ENCODE measurements at regions not wholly inside any gene's neighbourhood (a gene's known extent, or its start where the extent isn't known, plus 50 kb on each side); places are given as distances from the start of the nearest gene placed in this dataset.
"Not testable (repeated sequence)": the region's sequence is repeated elsewhere in the genome, so short reads cannot be mapped to it uniquely, and the experiment has no call there.

DNA sequence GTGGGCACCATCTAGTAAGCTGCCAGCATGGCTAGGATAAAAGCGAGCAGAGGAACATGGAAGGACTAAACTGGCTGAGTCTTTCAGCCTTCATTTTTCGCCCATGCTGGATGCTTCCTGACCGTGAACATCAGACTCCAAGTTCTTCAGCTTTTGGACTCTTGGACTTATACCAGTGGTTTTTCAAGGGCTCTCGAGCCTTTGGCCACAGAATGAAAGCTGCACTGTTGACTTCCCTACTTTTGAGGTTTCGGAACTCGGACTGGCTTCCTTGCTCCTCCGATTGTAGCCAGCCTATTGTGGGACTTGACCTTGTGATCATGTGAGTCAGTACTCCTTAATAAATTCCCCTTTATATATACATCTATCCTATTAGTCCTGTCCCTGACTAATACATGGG lies 785.1 kb upstream of the SLITRK6 start:
- DNase-seq, result no peak

DNA sequence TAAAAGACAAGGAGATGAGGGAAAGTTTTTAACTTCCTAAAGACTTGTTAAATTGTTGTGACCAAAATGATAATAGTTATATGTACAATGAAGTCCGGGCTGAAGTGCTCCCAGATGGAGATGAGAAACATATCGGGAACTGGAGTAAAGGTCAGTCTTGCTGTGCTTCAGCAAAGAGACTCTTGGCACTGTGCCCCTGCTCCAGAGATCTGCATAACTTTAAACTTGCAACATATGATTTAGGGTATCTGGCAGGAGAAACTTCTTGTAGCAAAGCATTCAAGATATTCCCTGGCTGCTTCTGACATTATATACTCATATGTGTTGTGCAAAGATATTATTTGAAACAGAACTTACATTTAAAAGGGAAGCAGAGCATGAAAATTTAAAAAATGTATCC lies 786.6 kb upstream of the SLITRK6 start:
- no peak for DNase-seq

DNA sequence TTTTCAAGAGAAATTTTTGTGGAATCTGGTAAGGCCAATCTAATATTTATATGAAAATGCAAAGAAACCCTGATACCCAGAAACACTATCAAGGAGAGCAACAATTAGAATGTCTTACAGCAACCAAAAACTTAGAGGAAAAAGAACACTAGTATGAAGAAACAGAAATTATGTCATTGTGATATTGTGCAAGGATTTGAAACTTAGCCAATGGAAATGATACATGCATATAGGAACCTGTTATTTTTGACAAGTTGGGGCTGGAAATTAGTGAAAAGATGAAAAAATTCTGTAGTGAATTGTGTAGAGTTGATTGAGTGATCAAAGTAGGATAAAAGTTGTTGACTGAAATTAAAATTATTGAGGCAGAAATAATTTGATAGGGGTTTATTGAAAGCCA lies 792.6 kb upstream of the SLITRK6 start:
- DNase-seq, result no peak

DNA sequence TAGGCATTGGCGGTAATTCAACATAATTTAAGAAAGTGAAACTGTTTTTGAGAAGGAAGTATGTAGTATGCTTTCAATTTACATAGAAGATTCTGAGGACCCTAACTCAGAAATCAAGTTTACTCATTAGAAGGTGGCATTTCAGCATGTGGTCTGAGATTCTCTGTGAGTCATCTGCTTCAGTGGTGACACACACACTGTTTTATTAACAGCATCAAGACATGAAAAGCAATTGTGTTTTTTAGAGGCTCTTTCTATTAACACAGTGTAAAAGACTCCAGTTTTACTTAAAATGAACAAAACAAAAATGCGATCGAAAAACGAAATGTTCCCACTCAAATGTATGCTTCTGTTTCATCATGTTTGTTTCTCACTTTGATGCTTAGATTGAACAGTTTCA lies 802.1 kb upstream of the SLITRK6 start:
- no peak for DNase-seq

DNA sequence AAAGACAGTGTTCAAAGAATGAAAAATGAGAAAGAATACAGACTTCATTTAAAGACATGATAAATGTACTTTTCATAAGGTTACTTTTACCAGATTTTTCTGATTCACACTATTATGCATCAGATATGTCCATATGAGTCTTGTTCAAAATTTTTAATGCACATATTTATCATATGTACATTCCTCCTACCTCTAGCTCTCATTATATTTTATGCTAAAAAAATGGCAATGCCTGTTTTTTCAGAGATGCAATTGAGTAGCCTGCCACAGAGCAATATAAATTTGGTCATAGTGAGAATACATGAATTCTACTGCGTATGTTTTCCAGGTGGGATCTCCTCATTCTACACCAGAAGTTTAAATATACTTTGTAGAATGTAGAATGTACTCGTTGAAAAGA lies 807.0 kb upstream of the SLITRK6 start:
- DNase-seq, result no peak

GRCh38 chr13:86608701-86609100 lies 809.5 kb upstream of the SLITRK6 start:
- no peak for DNase-seq

DNA sequence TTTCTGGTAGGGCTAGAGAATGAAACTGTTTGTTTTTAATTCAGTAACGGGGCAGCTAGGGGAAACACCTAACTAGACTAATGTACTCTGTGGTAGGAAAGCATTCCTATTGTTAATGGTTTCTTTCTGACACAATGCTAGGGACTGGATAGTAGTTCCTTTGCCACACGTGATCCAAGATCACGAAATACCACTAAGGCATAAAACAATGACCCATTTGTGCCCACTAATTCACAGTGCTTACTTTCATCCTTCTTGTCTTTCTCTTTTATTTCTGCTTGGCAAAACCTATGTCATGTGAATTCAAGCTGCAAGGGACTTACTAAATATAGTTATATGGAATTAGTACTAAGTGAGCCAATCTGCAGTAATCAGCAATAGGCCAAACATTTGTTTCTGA lies 834.1 kb upstream of the SLITRK6 start:
- DNase-seq, result no peak

- not testable (repeated sequence) for DNase-seq
These were observed 852.0 kb upstream of the SLITRK6 start for GRCh38 chr13:86651171-86651570.

- no peak for DNase-seq
These were observed 853.8 kb upstream of the SLITRK6 start for GRCh38 chr13:86653009-86653408.

DNA sequence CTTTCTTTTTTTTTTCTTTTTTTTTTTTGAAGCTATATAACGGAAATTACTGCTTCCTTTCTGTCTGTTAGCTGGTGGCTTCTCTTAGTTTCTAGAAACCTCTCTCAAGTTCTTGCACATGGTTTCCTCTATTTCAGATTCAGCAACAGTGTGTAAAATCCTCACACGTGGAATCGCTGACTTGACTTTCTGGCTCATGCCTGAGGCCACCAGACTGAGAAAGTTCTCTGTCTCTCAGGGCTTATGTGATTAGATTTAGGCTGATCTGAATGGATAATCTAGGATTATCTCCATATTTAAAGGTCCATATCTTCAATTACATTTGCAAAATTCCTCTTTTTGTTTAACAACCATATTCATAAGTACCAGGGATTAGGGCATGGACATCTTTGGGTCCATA lies 856.3 kb upstream of the SLITRK6 start:
- no peak for DNase-seq

- no peak for DNase-seq
These were observed 860.9 kb upstream of the SLITRK6 start for GRCh38 chr13:86660090-86660489.

DNA sequence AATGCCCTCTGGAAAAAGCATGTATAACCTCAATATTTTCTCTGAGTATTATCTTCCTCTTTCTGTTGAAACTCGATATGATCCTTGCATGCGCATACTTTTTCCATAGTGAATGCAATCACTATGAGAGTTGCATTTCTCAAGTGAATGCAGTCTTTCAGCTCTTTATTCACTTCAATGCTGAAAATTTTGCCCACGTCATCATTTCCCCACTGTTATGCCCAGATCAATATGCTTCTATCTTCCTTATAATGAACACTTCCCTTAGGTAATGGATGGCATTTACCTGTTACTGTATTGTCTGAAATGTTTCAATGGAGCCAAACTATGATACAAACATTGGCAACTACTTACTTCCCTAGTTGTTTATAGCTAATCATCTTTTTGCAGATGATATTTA lies 866.6 kb upstream of the SLITRK6 start:
- no peak for DNase-seq

GRCh38 chr13:86673931-86674431 lies 874.8 kb upstream of the SLITRK6 start:
- no peak for DNase-seq

DNA sequence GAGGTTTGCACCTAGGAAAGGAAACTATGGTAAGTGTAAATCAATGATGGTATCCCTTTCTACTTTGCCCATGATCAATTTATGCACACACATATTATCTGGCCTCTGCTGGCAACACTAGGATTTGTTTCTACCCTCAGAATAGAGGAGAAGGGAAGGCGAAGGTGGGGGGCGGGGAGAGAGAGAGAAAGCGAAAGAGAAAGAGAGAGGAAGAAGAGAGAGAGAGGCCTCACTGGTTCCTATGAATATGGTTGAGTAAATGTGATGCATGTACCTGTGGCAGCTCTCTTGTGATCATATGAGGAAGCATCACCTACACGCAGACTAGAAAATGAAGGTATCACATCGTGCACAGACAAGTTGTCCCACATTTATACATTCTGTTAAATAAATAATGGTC lies 882.0 kb upstream of the SLITRK6 start:
- no peak for DNase-seq

GRCh38 chr13:86684402-86684801 lies 885.2 kb upstream of the SLITRK6 start:
- DNase-seq, result no peak

DNA sequence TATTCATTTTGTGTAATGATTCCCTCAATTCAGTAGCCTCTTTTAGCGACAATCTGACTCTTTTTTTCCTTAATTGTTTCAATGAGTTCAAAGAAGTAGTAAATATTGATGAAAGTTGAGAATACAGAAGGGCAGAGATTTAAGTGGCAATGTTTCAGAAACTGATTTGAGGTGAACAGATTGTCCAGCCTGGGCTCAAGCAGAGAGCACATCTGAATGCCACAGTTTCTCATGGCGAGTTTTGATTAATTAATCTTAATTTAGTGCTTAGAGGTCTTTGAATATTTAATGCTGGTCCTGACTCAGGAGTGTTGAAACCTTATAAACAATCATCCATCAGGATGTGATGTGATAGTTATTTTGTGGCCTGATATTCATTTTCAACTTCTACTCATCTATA lies 890.7 kb upstream of the SLITRK6 start:
- DNase-seq, result no peak

- no peak for DNase-seq
These were observed 893.1 kb upstream of the SLITRK6 start for GRCh38 chr13:86692291-86692690.

- no peak for DNase-seq
These were observed 910.8 kb upstream of the SLITRK6 start for GRCh38 chr13:86710013-86710412.

GRCh38 chr13:86710896-86711295 lies 911.7 kb upstream of the SLITRK6 start:
- no peak for DNase-seq

- no peak for DNase-seq
These were observed 915.3 kb upstream of the SLITRK6 start for GRCh38 chr13:86714495-86714894.

GRCh38 chr13:86725105-86725504 lies 925.9 kb upstream of the SLITRK6 start:
- no peak for DNase-seq

- no peak for DNase-seq
These were observed 930.0 kb upstream of the SLITRK6 start for GRCh38 chr13:86729206-86729605.

GRCh38 chr13:86731987-86732386 lies 932.8 kb upstream of the SLITRK6 start:
- no peak for DNase-seq

- no peak for DNase-seq
These were observed 933.7 kb upstream of the SLITRK5 start for GRCh38 chr13:86737334-86737932.

- DNase-seq, result no peak
These were observed 929.3 kb upstream of the SLITRK5 start for GRCh38 chr13:86741762-86742285.
